ENCODE measurements at regions not wholly inside any gene's neighbourhood (a gene's known extent, or its start where the extent isn't known, plus 50 kb on each side); places are given as distances from the start of the nearest gene placed in this dataset.

DNA sequence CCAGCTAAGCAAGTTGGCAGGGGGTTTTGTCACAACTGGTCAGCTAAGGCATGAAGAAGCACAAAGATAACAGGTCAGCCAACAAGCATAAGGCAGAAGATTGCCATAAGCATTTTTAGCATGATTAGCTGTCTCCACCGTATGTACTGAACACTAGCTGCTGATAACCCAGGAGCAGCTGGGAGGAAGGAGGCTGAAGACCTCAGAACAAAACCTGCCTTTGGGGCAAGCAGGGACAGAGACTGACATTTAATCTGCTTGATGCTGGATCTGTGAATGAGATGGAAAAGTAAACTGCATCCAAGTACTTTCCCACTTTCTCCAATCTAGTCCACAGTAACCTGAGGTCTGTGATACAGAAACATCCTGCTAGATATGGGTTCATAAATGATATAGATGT is 353.0 kb upstream of the MAP3K7 start:
- TF ChIP-seq, protein P1, sequence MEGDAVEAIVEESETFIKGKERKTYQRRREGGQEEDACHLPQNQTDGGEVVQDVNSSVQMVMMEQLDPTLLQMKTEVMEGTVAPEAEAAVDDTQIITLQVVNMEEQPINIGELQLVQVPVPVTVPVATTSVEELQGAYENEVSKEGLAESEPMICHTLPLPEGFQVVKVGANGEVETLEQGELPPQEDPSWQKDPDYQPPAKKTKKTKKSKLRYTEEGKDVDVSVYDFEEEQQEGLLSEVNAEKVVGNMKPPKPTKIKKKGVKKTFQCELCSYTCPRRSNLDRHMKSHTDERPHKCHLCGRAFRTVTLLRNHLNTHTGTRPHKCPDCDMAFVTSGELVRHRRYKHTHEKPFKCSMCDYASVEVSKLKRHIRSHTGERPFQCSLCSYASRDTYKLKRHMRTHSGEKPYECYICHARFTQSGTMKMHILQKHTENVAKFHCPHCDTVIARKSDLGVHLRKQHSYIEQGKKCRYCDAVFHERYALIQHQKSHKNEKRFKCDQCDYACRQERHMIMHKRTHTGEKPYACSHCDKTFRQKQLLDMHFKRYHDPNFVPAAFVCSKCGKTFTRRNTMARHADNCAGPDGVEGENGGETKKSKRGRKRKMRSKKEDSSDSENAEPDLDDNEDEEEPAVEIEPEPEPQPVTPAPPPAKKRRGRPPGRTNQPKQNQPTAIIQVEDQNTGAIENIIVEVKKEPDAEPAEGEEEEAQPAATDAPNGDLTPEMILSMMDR (IDR thresholded peaks at IDR 0.05; ENCODE audit: low read depth, low read length, missing input control), result no peak
- TF ChIP-seq, protein P2, sequence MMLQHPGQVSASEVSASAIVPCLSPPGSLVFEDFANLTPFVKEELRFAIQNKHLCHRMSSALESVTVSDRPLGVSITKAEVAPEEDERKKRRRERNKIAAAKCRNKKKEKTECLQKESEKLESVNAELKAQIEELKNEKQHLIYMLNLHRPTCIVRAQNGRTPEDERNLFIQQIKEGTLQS (IDR thresholded peaks at IDR 0.05), result no peak
- TF ChIP-seq RAD21 (IDR thresholded peaks at IDR 0.05) (no peak), TAF1 (conservative IDR thresholded peaks at IDR 0.05) (no peak), YY1 (IDR thresholded peaks at IDR 0.05) (no peak), JUND (IDR thresholded peaks at IDR 0.05) (no peak), SP1 (IDR thresholded peaks at IDR 0.05) (no peak), RXRA (IDR thresholded peaks at IDR 0.05) (no peak)
- TF ChIP-seq, protein P3, sequence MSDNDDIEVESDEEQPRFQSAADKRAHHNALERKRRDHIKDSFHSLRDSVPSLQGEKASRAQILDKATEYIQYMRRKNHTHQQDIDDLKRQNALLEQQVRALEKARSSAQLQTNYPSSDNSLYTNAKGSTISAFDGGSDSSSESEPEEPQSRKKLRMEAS (IDR thresholded peaks at IDR 0.05), result no peak
- TF ChIP-seq, protein P4, sequence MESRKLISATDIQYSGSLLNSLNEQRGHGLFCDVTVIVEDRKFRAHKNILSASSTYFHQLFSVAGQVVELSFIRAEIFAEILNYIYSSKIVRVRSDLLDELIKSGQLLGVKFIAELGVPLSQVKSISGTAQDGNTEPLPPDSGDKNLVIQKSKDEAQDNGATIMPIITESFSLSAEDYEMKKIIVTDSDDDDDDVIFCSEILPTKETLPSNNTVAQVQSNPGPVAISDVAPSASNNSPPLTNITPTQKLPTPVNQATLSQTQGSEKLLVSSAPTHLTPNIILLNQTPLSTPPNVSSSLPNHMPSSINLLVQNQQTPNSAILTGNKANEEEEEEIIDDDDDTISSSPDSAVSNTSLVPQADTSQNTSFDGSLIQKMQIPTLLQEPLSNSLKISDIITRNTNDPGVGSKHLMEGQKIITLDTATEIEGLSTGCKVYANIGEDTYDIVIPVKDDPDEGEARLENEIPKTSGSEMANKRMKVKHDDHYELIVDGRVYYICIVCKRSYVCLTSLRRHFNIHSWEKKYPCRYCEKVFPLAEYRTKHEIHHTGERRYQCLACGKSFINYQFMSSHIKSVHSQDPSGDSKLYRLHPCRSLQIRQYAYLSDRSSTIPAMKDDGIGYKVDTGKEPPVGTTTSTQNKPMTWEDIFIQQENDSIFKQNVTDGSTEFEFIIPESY (IDR thresholded peaks at IDR 0.05), result no peak
- TF ChIP-seq, protein P5, sequence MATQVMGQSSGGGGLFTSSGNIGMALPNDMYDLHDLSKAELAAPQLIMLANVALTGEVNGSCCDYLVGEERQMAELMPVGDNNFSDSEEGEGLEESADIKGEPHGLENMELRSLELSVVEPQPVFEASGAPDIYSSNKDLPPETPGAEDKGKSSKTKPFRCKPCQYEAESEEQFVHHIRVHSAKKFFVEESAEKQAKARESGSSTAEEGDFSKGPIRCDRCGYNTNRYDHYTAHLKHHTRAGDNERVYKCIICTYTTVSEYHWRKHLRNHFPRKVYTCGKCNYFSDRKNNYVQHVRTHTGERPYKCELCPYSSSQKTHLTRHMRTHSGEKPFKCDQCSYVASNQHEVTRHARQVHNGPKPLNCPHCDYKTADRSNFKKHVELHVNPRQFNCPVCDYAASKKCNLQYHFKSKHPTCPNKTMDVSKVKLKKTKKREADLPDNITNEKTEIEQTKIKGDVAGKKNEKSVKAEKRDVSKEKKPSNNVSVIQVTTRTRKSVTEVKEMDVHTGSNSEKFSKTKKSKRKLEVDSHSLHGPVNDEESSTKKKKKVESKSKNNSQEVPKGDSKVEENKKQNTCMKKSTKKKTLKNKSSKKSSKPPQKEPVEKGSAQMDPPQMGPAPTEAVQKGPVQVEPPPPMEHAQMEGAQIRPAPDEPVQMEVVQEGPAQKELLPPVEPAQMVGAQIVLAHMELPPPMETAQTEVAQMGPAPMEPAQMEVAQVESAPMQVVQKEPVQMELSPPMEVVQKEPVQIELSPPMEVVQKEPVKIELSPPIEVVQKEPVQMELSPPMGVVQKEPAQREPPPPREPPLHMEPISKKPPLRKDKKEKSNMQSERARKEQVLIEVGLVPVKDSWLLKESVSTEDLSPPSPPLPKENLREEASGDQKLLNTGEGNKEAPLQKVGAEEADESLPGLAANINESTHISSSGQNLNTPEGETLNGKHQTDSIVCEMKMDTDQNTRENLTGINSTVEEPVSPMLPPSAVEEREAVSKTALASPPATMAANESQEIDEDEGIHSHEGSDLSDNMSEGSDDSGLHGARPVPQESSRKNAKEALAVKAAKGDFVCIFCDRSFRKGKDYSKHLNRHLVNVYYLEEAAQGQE (IDR thresholded peaks at IDR 0.05), result no peak

Data from liver (tissue), 3 donors.